H4 (cell line): ENCODE measurements at regions not wholly inside any gene's neighbourhood (a gene's known extent, or its start where the extent isn't known, plus 50 kb on each side); places are given as distances from the start of the nearest gene placed in this dataset.

Experiments
- DNase-seq: peaks from one replicate; pipeline ENCODE4 v3.0.0-alpha.2; 2015; ENCODE audit warnings: low spot score

- no peak for DNase-seq
Measured at GRCh38 chr6:80728830-80729229, 622.4 kb downstream of the BCKDHB start.

GRCh38 chr6:80728101-80728750, 621.8 kb downstream of the BCKDHB start:
- DNase-seq: no peak

GRCh38 chr6:80725156-80725930, 618.9 kb downstream of the BCKDHB start:
- no peak for DNase-seq

- no peak for DNase-seq
Measured at GRCh38 chr6:80720824-80721223, 614.4 kb downstream of the BCKDHB start.

- no peak for DNase-seq
Measured at GRCh38 chr6:80714513-80714912, 608.0 kb downstream of the BCKDHB start.

- no peak for DNase-seq
Measured at GRCh38 chr6:80698459-80698858, 592.0 kb downstream of the BCKDHB start.

GRCh38 chr6:80696268-80696667, 589.8 kb downstream of the BCKDHB start:
- no peak for DNase-seq

GRCh38 chr6:80690551-80691131, 584.2 kb downstream of the BCKDHB start:
- peak; percentile 17 for DNase-seq

GRCh38 chr6:80689716-80690395, 583.4 kb downstream of the BCKDHB start:
- no peak for DNase-seq

GRCh38 chr6:80679992-80680391, 573.5 kb downstream of the BCKDHB start:
- no peak for DNase-seq

GRCh38 chr6:80676386-80676785, 569.9 kb downstream of the BCKDHB start:
- DNase-seq: no peak

- DNase-seq: no peak
Measured at GRCh38 chr6:80674669-80675068, 568.2 kb downstream of the BCKDHB start.

GRCh38 chr6:80673367-80673766, 566.9 kb downstream of the BCKDHB start:
- no peak for DNase-seq

- no peak for DNase-seq
Measured at GRCh38 chr6:80667006-80667405, 560.5 kb downstream of the BCKDHB start.

- DNase-seq: no peak
Measured at GRCh38 chr6:80658926-80659325, 552.5 kb downstream of the BCKDHB start.

GRCh38 chr6:80647156-80647555, 540.7 kb downstream of the BCKDHB start:
- DNase-seq: no peak

GRCh38 chr6:80643881-80644280, 537.4 kb downstream of the BCKDHB start:
- DNase-seq: no peak

- no peak for DNase-seq
Measured at GRCh38 chr6:80642452-80642851, 536.0 kb downstream of the BCKDHB start.

- no peak for DNase-seq
Measured at GRCh38 chr6:80641591-80641990, 535.1 kb downstream of the BCKDHB start.

- DNase-seq: no peak
Measured at GRCh38 chr6:80640176-80640575, 533.7 kb downstream of the BCKDHB start.

GRCh38 chr6:80639181-80639629, 532.7 kb downstream of the BCKDHB start:
- peak; percentile 85 for DNase-seq
